Endothelial cell of umbilical vein (primary cell): ENCODE measurements at regions not wholly inside any gene's neighbourhood (a gene's known extent, or its start where the extent isn't known, plus 50 kb on each side); places are given as distances from the start of the nearest gene placed in this dataset.

Experiments
- BruUV-seq: library from RNA; stranded (reverse); fragments of 400-500 nt; replicated peaks from 2 replicates; lab custom pipeline; 2021; lab: Mats Ljungman, UMichigan
- CTCF ChIA-PET: fragments of 300-600, 350-600 bp; sonication (Branson Sonifier 250); formaldehyde crosslinking; loops from one replicate; lab custom pipeline; 2021; ENCODE audit warnings: antibody characterized with exemption, inconsistent platforms; lab: Charles Lee
- POLR2A ChIA-PET: fragments of 300-600, 350-600 bp; sonication (Branson Sonifier 250); formaldehyde crosslinking; loops from one replicate; lab custom pipeline; 2021; ENCODE audit warnings: antibody characterized with exemption, inconsistent platforms; lab: Charles Lee
- DNase-seq: peaks from one replicate; pipeline ENCODE4 v3.0.0-alpha.2; 2011; ENCODE audit warnings: low read depth, low spot score
- FAIRE-seq: peaks from 2 replicates; lab custom pipeline; 2011; peaks lifted over from hg19 to GRCh38; lab: Jason Lieb, UNC
- H2AFZ ChIP-seq: 2 replicates; pipeline ENCODE4 v1.6.0; 2012; ENCODE audit warnings: low read depth, low read length, control low read depth, inconsistent platforms
- H3K27ac ChIP-seq: 2 replicates; pipeline ENCODE4 v1.5.1; 2011; ENCODE audit warnings: low read depth, mild to moderate bottlenecking, control low read depth, low read length, moderate library complexity; ENCODE audit not compliant: insufficient read depth
- H3K27me3 ChIP-seq, 2 experiments: 2 replicates each; pipeline versions ENCODE4 v1.6.0 to v1.6.1; 2011; ENCODE audit warnings: low read length in 2 of 2, mixed read lengths in 1 of 2; ENCODE audit not compliant: control insufficient read depth in 2 of 2, insufficient read depth in 2 of 2
- H3K36me3 ChIP-seq, 2 experiments: 2 replicates in 1 of 2; 3 replicates in 1 of 2; pipeline ENCODE4 v1.5.1; 2011; ENCODE audit warnings: low read length in 2 of 2, mild to moderate bottlenecking in 1 of 2, moderate library complexity in 1 of 2; ENCODE audit not compliant: control insufficient read depth in 2 of 2, insufficient read depth in 2 of 2; ENCODE audit errors: extremely low read depth in 1 of 2
- H3K4me1 ChIP-seq: 3 replicates; pipeline ENCODE4 v1.5.1; 2011; ENCODE audit warnings: mild to moderate bottlenecking, low read length; ENCODE audit not compliant: control insufficient read depth, insufficient read depth; ENCODE audit errors: extremely low read depth
- H3K4me2 ChIP-seq: 2 replicates; pipeline ENCODE4 v1.6.1; 2011; ENCODE audit warnings: low read length, control low read depth, mixed read lengths; ENCODE audit not compliant: insufficient read depth
- H3K4me3 ChIP-seq, 3 experiments: fragments of 200-600 bp in 1 of 3; sonication (generic), shearing (Covaris generic) in 1 of 3; replicated peaks in 1 of 3; 2 replicates each; pipeline ENCODE4 v1.5.1; 2011 to 2016; ENCODE audit warnings: control low read depth in 3 of 3, low read length in 3 of 3, mild to moderate bottlenecking in 2 of 3, inconsistent platforms in 1 of 3, low read depth in 1 of 3, moderate library complexity in 1 of 3; ENCODE audit not compliant: insufficient read depth in 1 of 3
- H3K79me2 ChIP-seq: 2 replicates; pipeline ENCODE4 v1.6.0; 2012; ENCODE audit warnings: low read length, inconsistent platforms; ENCODE audit not compliant: control insufficient read depth, insufficient read depth
- H3K9ac ChIP-seq: replicated peaks from 2 replicates; pipeline ENCODE3; 2011; ENCODE audit warnings: low read length, control low read depth; ENCODE audit not compliant: insufficient read depth; ENCODE audit errors: extremely low read depth
- H3K9me1 ChIP-seq: replicated peaks from 3 replicates; pipeline ENCODE4 v1.6.0; 2011; ENCODE audit warnings: mild to moderate bottlenecking, low read length; ENCODE audit not compliant: control insufficient read depth, insufficient read depth; ENCODE audit errors: extremely low read depth
- H3K9me3 ChIP-seq: replicated peaks from 2 replicates; pipeline ENCODE4 v1.5.1; 2012; ENCODE audit warnings: low read length, inconsistent platforms; ENCODE audit not compliant: control insufficient read depth, insufficient read depth
- H4K20me1 ChIP-seq: replicated peaks from 2 replicates; pipeline ENCODE3; 2011; ENCODE audit warnings: mild to moderate bottlenecking, low read length; ENCODE audit not compliant: control insufficient read depth, insufficient read depth; ENCODE audit errors: extremely low read depth
- CTCF ChIP-seq, 2 donors: IDR thresholded peaks; 1 replicate in 1 of 2; 2 replicates in 1 of 2; pipeline ENCODE4 v1.5.1; 2011; ENCODE audit warnings: low read length in 2 of 2, mild to moderate bottlenecking in 2 of 2, moderate library complexity in 2 of 2, control low read depth in 1 of 2, inconsistent platforms in 1 of 2, low read depth in 1 of 2; ENCODE audit not compliant: insufficient read depth in 1 of 2; ENCODE audit errors: extremely low read depth in 1 of 2
- EZH2 ChIP-seq: IDR thresholded peaks from 2 replicates; pipeline ENCODE4 v1.6.1; 2012; ENCODE audit warnings: borderline replicate concordance, low read depth, mild to moderate bottlenecking, moderate library complexity, low read length, inconsistent platforms; ENCODE audit not compliant: severe bottlenecking
- FOS ChIP-seq: IDR thresholded peaks from 2 replicates; pipeline ENCODE4 v1.6.1; 2011; ENCODE audit warnings: mild to moderate bottlenecking, low read length, moderate library complexity, borderline replicate concordance; ENCODE audit not compliant: insufficient read depth
- GATA2 ChIP-seq: IDR thresholded peaks from 2 replicates; pipeline ENCODE4 v1.7.0; 2011; ENCODE audit warnings: low read depth, mild to moderate bottlenecking, moderate library complexity, mixed read lengths, low read length; ENCODE audit not compliant: insufficient read length, insufficient read depth
- JUN ChIP-seq: IDR thresholded peaks from 2 replicates; pipeline ENCODE4 v1.6.1; 2011; ENCODE audit warnings: borderline replicate concordance, low read depth; ENCODE audit not compliant: insufficient read length, insufficient read depth
- MAX ChIP-seq: IDR thresholded peaks from 2 replicates; pipeline ENCODE4 v1.6.1; 2011; ENCODE audit not compliant: insufficient read depth, insufficient read length
- MYC ChIP-seq: IDR thresholded peaks from one replicate; pipeline ENCODE4 v1.6.1; 2011; ENCODE audit warnings: mild to moderate bottlenecking, low read depth, low read length
- POLR2A ChIP-seq: IDR thresholded peaks from 2 replicates; pipeline ENCODE4 v1.6.1; 2012; ENCODE audit warnings: low read depth, mild to moderate bottlenecking, control low read depth, low read length
- POLR2AphosphoS5 ChIP-seq: IDR thresholded peaks from 2 replicates; pipeline ENCODE4 v1.6.1; 2012; ENCODE audit warnings: low read depth, mild to moderate bottlenecking, control low read depth, low read length, moderate library complexity; ENCODE audit not compliant: insufficient read depth
- dilution Hi-C: fragments of 300-500 bp; cut with MboI; formaldehyde crosslinking; loops from one replicate; pipeline ENCODE4 v1.15.0; 2019; ENCODE audit warnings: low sequenced_read_pairs; ENCODE audit not compliant: extremely low pct_ligation_motif_present
- intact Hi-C: fragments of 100-400 bp; cut with micrococcal nuclease; formaldehyde crosslinking; loops from one replicate; pipeline ENCODE4 v1.10.0; 2022

GRCh38 chr7:98051118-98051744 is 55.4 kb upstream of the LMTK2 start:
- dilution Hi-C loops: no loop called here
- no peaks in the 10 kb centered on the region for H3K9me1 ChIP-seq

More at GRCh38 chr7:98051118-98051744, 55.4 kb upstream of the LMTK2 start:
- FAIRE-seq (no peak), DNase-seq (no peak)
- Histone ChIP-seq H3K9me3 (no peaks in the 10 kb centered on the region), H4K20me1 (no peaks in the 10 kb centered on the region), H3K27ac (no peak overlapping the region), H3K27me3 (no peaks in the 10 kb centered on the region), H3K9ac (no peak overlapping the region), H3K36me3 (no peaks in the 10 kb centered on the region), H3K4me1 (no peaks in the 10 kb centered on the region), H3K79me2 (no peaks in the 10 kb centered on the region), H2AFZ (peak overlapping the region; percentile 29), H3K4me3 (no peak overlapping the region), H3K4me2 (no peak overlapping the region)
- intact Hi-C loops: no loop called here
- BruUV-seq: no TSS peak
- TF ChIP-seq FOS (no peak), EZH2 (no peak), MYC (no peak), GATA2 (no peak), POLR2AphosphoS5 (no peak), CTCF (IDR thresholded peaks at IDR 0.05; ENCODE audit: extremely low read depth in 1 of 2, insufficient read depth in 1 of 2, low read depth in 1 of 2, low read length in 2 of 2) (no peak), POLR2A (no peak), MAX (no peak), JUN (no peak)
- CTCF ChIA-PET: interaction anchor here (1.3 to 1.6 kb wide), 3 partner anchors 30 to 117 kb away, joined by 3 to 10 read pairs (median 5); no protein-coding TSS in a partner anchor
- POLR2A ChIA-PET: no interaction called here
